ENCODE measurements at regions not wholly inside any gene's neighbourhood (a gene's known extent, or its start where the extent isn't known, plus 50 kb on each side); places are given as distances from the start of the nearest gene placed in this dataset.
A peak's percentile ranks its signal among the peaks of the same experiment; 100 is the strongest.

GRCh38 chr5:119795768-119796167 is 166.4 kb downstream of the FAM170A start:
- DNase-seq (ENCODE audit: low spot score): no peak
- no peak for ATAC-seq (ENCODE audit: insufficient number of reproducible peaks, low FRiP score, low read depth)
- H3K4me3 ChIP-seq: no peak overlapping the region
- H3K36me3 ChIP-seq: no peaks in the 10 kb centered on the region
- H3K27ac ChIP-seq: no peak overlapping the region
- no peak for TF ChIP-seq CTCF (IDR thresholded peaks at IDR 0.05)
- no peaks in the 10 kb centered on the region for H3K9me3 ChIP-seq
- no peaks in the 10 kb centered on the region for H3K27me3 ChIP-seq (replicated peaks; ENCODE audit: insufficient read depth)
- H3K4me1 ChIP-seq (ENCODE audit: control insufficient read depth in 1 of 2, low read depth in 2 of 2): no peaks in the 10 kb centered on the region

- H3K27ac ChIP-seq: no peak overlapping the region
- H3K36me3 ChIP-seq: no peaks in the 10 kb centered on the region
- no peak for DNase-seq (ENCODE audit: low spot score)
- ATAC-seq (ENCODE audit: insufficient number of reproducible peaks, low FRiP score, low read depth): no peak
- H3K4me1 ChIP-seq (ENCODE audit: control insufficient read depth in 1 of 2, low read depth in 2 of 2): no peaks in the 10 kb centered on the region
- H3K27me3 ChIP-seq (replicated peaks; ENCODE audit: insufficient read depth): no peaks in the 10 kb centered on the region
- H3K4me3 ChIP-seq: no peak overlapping the region
- TF ChIP-seq CTCF (IDR thresholded peaks at IDR 0.05): no peak
- H3K9me3 ChIP-seq: no peaks in the 10 kb centered on the region
These were observed 172.2 kb downstream of the FAM170A start for GRCh38 chr5:119801570-119801969.

DNA sequence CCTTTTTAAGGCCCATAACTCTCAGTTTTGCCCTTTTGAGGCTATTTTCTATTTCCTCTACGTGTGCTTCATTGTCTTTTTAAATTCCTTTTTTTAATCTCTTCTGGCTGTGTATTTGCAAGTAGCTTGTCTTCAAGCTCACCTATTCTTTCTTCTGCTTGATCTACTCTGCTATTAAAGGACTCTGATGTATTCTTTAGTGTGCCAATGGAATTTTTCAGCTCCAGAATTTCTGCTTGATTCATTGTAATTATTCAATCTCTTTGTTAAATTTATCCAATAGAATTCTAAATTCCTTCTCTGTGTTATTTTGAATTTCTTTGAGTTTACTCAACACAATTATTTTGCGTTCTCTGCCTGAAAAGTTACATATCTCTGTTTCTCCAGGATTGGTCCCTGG is 178.7 kb downstream of the FAM170A start:
- no peaks in the 10 kb centered on the region for H3K27me3 ChIP-seq (replicated peaks; ENCODE audit: insufficient read depth)
- H3K36me3 ChIP-seq: no peaks in the 10 kb centered on the region
- no peak for TF ChIP-seq CTCF (IDR thresholded peaks at IDR 0.05)
- ATAC-seq (ENCODE audit: insufficient number of reproducible peaks, low FRiP score, low read depth) (no peak), DNase-seq (ENCODE audit: low spot score) (no peak)
- H3K9me3 ChIP-seq: peaks cover 11% of the 10 kb centered on the region
- H3K27ac ChIP-seq: no peak overlapping the region
- no peak overlapping the region for H3K4me3 ChIP-seq
- H3K4me1 ChIP-seq (ENCODE audit: control insufficient read depth in 1 of 2, low read depth in 2 of 2): peaks cover 3 to 20% of the 10 kb centered on the region in 2 donors

GRCh38 chr5:119808474-119808873 is 179.1 kb downstream of the FAM170A start:
- Histone ChIP-seq H3K4me3 (no peak overlapping the region), H3K36me3 (no peaks in the 10 kb centered on the region), H3K27ac (no peak overlapping the region), H3K9me3 (peaks cover 11% of the 10 kb centered on the region), H3K27me3 (replicated peaks; ENCODE audit: insufficient read depth) (no peaks in the 10 kb centered on the region), H3K4me1 (ENCODE audit: control insufficient read depth in 1 of 2, low read depth in 2 of 2) (peaks cover 3 to 24% of the 10 kb centered on the region in 2 donors)
- TF ChIP-seq CTCF (IDR thresholded peaks at IDR 0.05): no peak
- ATAC-seq (ENCODE audit: insufficient number of reproducible peaks, low FRiP score, low read depth) (no peak), DNase-seq (ENCODE audit: low spot score) (no peak)

- peaks cover 11% of the 10 kb centered on the region for H3K9me3 ChIP-seq
- H3K4me1 ChIP-seq (ENCODE audit: control insufficient read depth in 1 of 2, low read depth in 2 of 2): peaks cover 3 to 31% of the 10 kb centered on the region in 2 donors
- no peaks in the 10 kb centered on the region for H3K27me3 ChIP-seq (replicated peaks; ENCODE audit: insufficient read depth)
- H3K4me3 ChIP-seq: no peak overlapping the region
- H3K36me3 ChIP-seq: no peaks in the 10 kb centered on the region
- DNase-seq (ENCODE audit: low spot score) (no peak), ATAC-seq (ENCODE audit: insufficient number of reproducible peaks, low FRiP score, low read depth) (no peak)
- no peak for TF ChIP-seq CTCF (IDR thresholded peaks at IDR 0.05)
- peak overlapping the region in 1 of 2 donors; percentile 51 for H3K27ac ChIP-seq
These were observed 180.9 kb downstream of the FAM170A start for GRCh38 chr5:119810217-119810616.
